Upper lobe of left lung (tissue), 6 donors: ENCODE measurements at regions not wholly inside any gene's neighbourhood (a gene's known extent, or its start where the extent isn't known, plus 50 kb on each side); places are given as distances from the start of the nearest gene placed in this dataset.

Experiments used
- ATAC-seq, 2 donors: fragments of 200-7000 bp; cut with Tn5 transposase; one replicate each; pipeline ENCODE4 v1.9.1; 2022; ENCODE audit warnings: mild to moderate bottlenecking in 2 of 2, moderate library complexity in 2 of 2; ENCODE audit not compliant: low FRiP score in 2 of 2
- DNase-seq, 2 donors: peaks; one replicate each; pipeline ENCODE4 v3.0.0-alpha.2; 2019 to 2020
- H3K27ac ChIP-seq, 4 donors: fragments of 200-600 bp; sonication (generic); one replicate each; pipeline ENCODE4 v1.5.1; 2016 to 2019
- H3K27me3 ChIP-seq, 4 donors: fragments of 200-600 bp; sonication (generic); one replicate each; pipeline ENCODE4 v1.5.1; 2017 to 2019
- H3K36me3 ChIP-seq, 4 donors: fragments of 200-600 bp; sonication (generic); one replicate each; pipeline ENCODE4 v1.5.1; 2016 to 2019
- H3K4me1 ChIP-seq, 4 donors: fragments of 200-600 bp; sonication (generic); one replicate each; pipeline ENCODE4 v1.5.1; 2018 to 2019
- H3K4me3 ChIP-seq, 4 donors: fragments of 200-600 bp; sonication (generic); one replicate each; pipeline ENCODE4 v1.5.1; 2017 to 2019; ENCODE audit warnings: mild to moderate bottlenecking in 2 of 4, moderate library complexity in 1 of 4
- H3K9me3 ChIP-seq, 4 donors: fragments of 200-600 bp; sonication (generic); one replicate each; pipeline ENCODE4 v1.5.1; 2018 to 2019
- EP300 ChIP-seq, 4 donors: sonication (generic); formaldehyde crosslinking; IDR thresholded peaks; one replicate each; pipeline ENCODE4 v1.5.1; 2017; ENCODE audit warnings: antibody characterized with exemption in 4 of 4, control low read depth in 2 of 4
- POLR2A ChIP-seq, 4 donors: fragments of 450-650 bp; IDR thresholded peaks; one replicate each; pipeline ENCODE4 v1.5.1; 2016 to 2017; ENCODE audit warnings: antibody characterized with exemption in 4 of 4, mild to moderate bottlenecking in 2 of 4
- POLR2AphosphoS5 ChIP-seq, 2 donors: sonication (generic); formaldehyde crosslinking; IDR thresholded peaks; one replicate each; pipeline ENCODE4 v1.5.1; 2017; ENCODE audit warnings: antibody characterized with exemption in 2 of 2
- WGBS, 2 donors: methylation state at CpG; one replicate each; pipeline ENCODE4 v1.1.5; 2017 to 2018; 5-methylcytosine and 5-hydroxymethylcytosine counted together
- TF ChIP-seq, protein P1 (sequence below), 6 experiments: fragments of 450-650 bp in 4 of 6; fragments of 200-600 bp in 2 of 6; sonication (generic) in 2 of 6; IDR thresholded peaks; one replicate each; pipeline ENCODE4 v1.5.1; 2016 to 2019; ENCODE audit warnings: antibody characterized with exemption in 6 of 6
- donor health status: DM: no; HTN: no; CAD: no; lungs with moderate emphysema.
- donor health status: DM: no; HTN: yes; CAD: no; lungs with severe emphysema.

GRCh38 chr2:201969938-201970785 is 63.5 kb upstream of the FZD7 start:
- WGBS, 2 donors, result 66 to 67% methylated on average over 12 of the region's 12 CpGs
- Histone ChIP-seq H3K9me3 (no peaks in the 10 kb centered on the region), H3K4me3 (no peak overlapping the region), H3K27me3 (no peaks in the 10 kb centered on the region), H3K4me1 (no peaks in the 10 kb centered on the region), H3K36me3 (no peaks in the 10 kb centered on the region), H3K27ac (no peak overlapping the region)
- ATAC-seq (no peak), DNase-seq (no peak)
- no peak for TF ChIP-seq POLR2AphosphoS5 (IDR thresholded peaks at IDR 0.05)
- TF ChIP-seq, protein P1, sequence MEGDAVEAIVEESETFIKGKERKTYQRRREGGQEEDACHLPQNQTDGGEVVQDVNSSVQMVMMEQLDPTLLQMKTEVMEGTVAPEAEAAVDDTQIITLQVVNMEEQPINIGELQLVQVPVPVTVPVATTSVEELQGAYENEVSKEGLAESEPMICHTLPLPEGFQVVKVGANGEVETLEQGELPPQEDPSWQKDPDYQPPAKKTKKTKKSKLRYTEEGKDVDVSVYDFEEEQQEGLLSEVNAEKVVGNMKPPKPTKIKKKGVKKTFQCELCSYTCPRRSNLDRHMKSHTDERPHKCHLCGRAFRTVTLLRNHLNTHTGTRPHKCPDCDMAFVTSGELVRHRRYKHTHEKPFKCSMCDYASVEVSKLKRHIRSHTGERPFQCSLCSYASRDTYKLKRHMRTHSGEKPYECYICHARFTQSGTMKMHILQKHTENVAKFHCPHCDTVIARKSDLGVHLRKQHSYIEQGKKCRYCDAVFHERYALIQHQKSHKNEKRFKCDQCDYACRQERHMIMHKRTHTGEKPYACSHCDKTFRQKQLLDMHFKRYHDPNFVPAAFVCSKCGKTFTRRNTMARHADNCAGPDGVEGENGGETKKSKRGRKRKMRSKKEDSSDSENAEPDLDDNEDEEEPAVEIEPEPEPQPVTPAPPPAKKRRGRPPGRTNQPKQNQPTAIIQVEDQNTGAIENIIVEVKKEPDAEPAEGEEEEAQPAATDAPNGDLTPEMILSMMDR (IDR thresholded peaks at IDR 0.05), result no peak
- TF ChIP-seq POLR2A (IDR thresholded peaks at IDR 0.05), result no peak
- no peak for TF ChIP-seq EP300 (IDR thresholded peaks at IDR 0.05)

DNA sequence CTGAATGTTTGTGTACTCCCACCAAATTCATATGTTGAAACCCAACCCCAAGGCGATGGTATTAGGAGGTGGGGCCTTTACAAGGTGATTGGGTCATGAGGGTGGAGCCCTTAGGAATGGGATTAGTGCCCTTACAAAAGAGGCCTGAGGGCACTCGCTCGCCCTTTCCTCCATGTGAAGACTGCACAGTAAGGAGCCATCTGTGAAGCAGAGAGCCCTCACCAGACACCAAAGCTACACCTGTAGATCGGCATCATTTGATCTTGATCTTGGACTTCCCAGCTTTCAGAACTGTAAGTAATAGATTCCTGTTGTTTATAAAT is 62.9 kb upstream of the FZD7 start:
- TF ChIP-seq EP300 (IDR thresholded peaks at IDR 0.05) (no peak), POLR2A (IDR thresholded peaks at IDR 0.05) (no peak)
- TF ChIP-seq, protein P1 (IDR thresholded peaks at IDR 0.05), result no peak
- WGBS, 2 donors, result 91 to 96% methylated on average over 4 of the region's 4 CpGs

GRCh38 chr2:201971531-201972228 is 62.0 kb upstream of the FZD7 start:
- TF ChIP-seq POLR2AphosphoS5 (IDR thresholded peaks at IDR 0.05), result no peak
- no peak for TF ChIP-seq POLR2A (IDR thresholded peaks at IDR 0.05)
- TF ChIP-seq, protein P1 (IDR thresholded peaks at IDR 0.05), result no peak
- no peak for TF ChIP-seq EP300 (IDR thresholded peaks at IDR 0.05)
- ATAC-seq (no peak), DNase-seq (no peak)
- H3K36me3 ChIP-seq, result no peaks in the 10 kb centered on the region
- no peaks in the 10 kb centered on the region for H3K4me1 ChIP-seq
- WGBS, 2 donors, result 52 to 69% methylated on average over 3 to 5 of the region's 5 CpGs
- no peaks in the 10 kb centered on the region for H3K27me3 ChIP-seq
- H3K9me3 ChIP-seq, result no peaks in the 10 kb centered on the region
- H3K27ac ChIP-seq, result no peak overlapping the region
- no peak overlapping the region for H3K4me3 ChIP-seq

More for the DNA sequence above, 62.9 kb upstream of the FZD7 start:
- H3K27ac ChIP-seq, result no peak overlapping the region
- H3K27me3 ChIP-seq, result no peaks in the 10 kb centered on the region
- no peak overlapping the region for H3K4me3 ChIP-seq
- ATAC-seq (no peak), DNase-seq (no peak)
- no peaks in the 10 kb centered on the region for H3K4me1 ChIP-seq
- H3K36me3 ChIP-seq, result no peaks in the 10 kb centered on the region
- H3K9me3 ChIP-seq, result no peaks in the 10 kb centered on the region

GRCh38 chr2:201972621-201973255 is 60.9 kb upstream of the FZD7 start:
- H3K4me1 ChIP-seq, result no peaks in the 10 kb centered on the region

More at GRCh38 chr2:201972621-201973255, 60.9 kb upstream of the FZD7 start:
- no peaks in the 10 kb centered on the region for H3K9me3 ChIP-seq
- H3K4me3 ChIP-seq, result no peak overlapping the region
- no peak overlapping the region for H3K27ac ChIP-seq
- DNase-seq (no peak), ATAC-seq (no peak)
- WGBS, 2 donors, result 89 to 90% methylated on average over 5 to 10 of the region's 10 CpGs
- TF ChIP-seq, protein P1 (IDR thresholded peaks at IDR 0.05), result no peak
- TF ChIP-seq POLR2A (IDR thresholded peaks at IDR 0.05) (no peak), POLR2AphosphoS5 (IDR thresholded peaks at IDR 0.05) (no peak), EP300 (IDR thresholded peaks at IDR 0.05) (no peak)
- H3K27me3 ChIP-seq, result no peaks in the 10 kb centered on the region
- H3K36me3 ChIP-seq, result no peaks in the 10 kb centered on the region
